AML-193 (cell line): ENCODE measurements at regions not wholly inside any gene's neighbourhood (a gene's known extent, or its start where the extent isn't known, plus 50 kb on each side); places are given as distances from the start of the nearest gene placed in this dataset.
"Not testable (repeated sequence)": the region's sequence is repeated elsewhere in the genome, so short reads cannot be mapped to it uniquely, and the experiment has no call there.

ENCODE experiments used
- DNase-seq, 2 experiments: peaks; one replicate each; lab custom pipeline; 2025; lab: John Stamatoyannopoulos, UW

DNA sequence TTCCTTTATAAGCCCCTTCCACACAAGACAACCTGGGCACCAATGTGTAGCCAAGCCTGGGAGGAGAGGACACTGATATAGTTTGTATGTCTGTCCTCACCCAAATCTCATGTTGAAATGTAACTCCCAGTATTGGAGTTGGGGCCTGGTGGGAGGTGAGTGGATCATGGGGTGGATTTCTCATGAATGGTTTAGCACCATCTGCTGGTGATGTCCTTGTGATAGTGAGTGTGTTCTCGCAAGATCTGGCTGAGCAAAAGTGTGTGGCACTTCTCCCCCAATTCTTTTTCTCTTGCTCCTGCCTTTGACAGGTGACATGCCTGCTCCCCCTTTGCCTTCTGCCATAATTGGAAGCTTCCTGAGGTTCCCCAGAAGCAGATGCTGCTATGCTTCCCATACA lies 135.8 kb downstream of the USP31 start:
- DNase-seq = peak in 1 of 2 experiments; percentile 1

DNA sequence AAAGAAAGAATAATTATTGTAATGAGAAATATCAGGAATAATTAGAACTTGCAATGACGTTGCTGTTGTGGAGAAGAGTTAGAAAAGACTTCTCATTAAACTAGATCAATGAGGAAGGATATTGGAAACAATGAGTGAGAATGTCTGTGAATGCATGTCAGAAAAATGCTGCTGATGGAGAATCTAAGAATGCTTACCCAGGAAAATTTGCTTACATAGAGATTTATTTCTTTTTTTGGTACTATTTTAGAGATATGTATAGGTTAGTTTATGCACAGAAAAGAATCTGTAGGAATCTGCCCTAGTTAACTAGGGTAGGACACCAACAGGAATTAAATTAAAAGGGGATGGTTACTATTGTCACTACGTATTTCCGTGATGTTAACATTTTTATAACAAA lies 140.2 kb downstream of the USP31 start:
- no peak for DNase-seq

DNA sequence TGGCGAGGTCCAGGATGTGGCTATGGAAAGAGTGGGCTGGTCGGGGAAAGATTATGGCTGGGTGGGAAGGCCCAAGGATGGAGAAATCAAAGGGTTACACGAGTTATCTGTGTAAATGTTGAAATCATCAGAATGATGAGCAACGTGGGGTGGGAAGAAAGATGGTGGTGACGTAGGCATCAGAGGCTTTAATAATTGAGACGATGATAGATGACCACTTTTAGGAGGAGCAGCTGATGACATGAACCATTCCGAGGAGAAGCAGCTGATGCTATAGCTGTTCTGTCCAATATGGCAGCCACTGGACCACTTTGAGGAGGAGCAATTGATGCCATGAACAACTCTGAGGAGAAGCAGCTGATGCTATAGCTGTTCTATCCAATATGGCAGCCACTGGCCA lies 141.2 kb downstream of the USP31 start:
- DNase-seq = no peak

DNA sequence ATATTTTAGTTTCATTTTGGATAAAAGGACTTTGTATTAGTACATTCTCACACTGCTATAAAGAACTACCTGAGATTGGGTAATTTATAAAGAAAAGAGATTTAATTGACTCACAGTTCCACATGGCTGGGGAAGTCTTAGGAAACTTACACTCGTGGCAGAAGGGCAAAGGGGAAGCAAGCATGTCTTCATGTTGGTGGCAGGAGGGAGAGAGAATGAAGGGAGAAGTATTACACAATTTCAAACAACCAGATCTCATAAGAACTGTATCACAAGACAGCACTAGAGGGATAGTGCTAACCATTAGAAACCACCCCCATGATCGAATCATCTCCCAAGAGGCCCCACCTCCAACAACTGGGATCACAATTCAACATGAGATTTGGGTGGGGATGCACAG lies 142.9 kb downstream of the USP31 start:
- DNase-seq = peak; percentile 31 to 39

DNA sequence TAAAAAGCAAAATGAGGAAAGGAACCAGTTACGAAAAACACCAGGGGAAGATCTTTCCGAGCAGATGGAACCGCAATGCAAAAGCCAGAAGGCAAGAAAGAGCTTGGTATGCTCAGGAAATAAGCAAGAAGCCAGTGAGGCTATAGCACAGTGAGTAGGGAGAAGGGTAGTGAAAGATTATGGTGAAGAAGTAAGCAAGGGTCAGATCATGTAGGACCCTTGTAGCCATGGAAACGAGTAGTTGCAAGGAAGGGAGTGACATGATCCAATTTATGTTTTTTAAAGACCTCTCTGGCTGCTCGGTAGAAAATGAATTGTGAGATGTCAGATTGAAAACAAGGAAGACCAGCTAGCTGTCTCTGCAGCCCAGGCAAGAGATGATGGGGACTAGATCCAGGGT lies 143.3 kb downstream of the USP31 start:
- DNase-seq = no peak

DNA sequence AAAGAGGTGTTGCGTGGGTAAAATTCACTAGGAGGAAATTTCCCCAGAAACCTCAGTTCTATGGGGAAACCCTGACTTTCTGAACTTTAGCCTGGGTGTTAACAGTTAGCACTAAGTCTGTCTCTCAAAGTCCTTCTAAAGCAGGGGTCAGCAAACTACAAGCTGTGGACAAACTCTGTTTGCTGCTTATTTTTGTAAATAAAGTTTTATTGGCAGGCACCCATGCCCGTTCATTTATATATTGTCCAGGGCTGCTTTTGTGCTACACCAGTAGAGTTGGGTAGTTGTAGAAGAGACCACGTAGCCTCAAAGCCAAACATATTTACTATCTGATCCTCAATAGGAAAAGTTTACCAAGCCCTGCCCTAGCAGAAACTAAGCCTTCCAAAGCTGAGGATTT lies 159.7 kb downstream of the USP31 start:
- DNase-seq = no peak

DNA sequence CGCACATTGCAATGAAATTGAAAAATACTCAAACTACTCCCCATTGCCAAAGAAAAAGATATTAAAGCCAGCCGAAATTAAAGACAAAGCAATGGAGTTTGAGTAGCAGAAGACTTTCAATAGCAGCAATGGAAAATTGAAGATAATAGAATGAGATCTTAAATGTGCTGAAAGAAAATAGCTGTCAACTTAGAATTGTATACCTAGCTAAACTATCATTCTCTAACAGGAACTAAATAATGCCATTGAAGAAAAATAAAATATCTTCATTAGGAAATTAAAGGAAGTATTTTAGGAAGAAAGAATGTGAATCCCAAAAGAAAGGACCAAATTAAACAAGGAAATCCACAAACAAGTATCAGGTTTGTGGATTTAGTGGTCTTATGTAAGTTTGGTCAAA lies 165.6 kb downstream of the USP31 start:
- no peak for DNase-seq

DNA sequence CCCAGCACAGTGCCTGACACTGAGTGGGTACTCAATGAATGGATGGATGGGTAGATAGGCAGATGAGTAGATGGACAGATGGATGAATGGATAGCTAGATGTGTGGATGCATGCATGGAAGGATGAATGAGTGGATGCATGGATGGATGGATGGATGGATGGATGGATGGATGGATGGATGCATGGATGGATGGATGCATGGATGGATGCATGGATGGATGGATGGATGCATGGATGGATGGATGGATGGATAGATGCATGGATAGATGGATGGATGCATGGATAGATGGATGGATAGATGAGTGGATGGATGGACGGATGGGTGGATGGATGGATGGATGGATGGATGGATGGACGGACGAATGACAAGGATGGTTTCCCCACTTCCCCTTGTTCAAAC lies 166.6 kb downstream of the HS3ST2 start:
- DNase-seq = not testable (repeated sequence)

DNA sequence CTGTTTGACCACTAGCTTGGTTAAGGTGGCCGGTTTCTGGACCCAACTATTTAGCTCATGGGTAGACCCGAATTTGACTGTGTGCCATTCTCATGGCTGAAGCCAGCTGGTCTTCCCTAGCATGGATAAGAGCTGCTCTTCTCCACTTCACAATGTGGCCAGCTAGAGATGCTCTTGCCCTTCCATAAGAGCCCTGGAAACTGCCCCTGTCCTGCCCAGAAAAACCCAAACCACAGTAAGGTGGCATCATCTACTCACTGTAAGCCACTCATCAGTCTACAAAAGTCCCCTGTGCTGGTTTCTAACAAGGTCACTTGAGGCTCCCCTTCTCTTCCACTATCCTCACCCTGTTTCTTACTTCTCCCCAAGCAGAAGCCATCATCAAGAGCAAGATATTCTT lies 165.1 kb downstream of the HS3ST2 start:
- no peak for DNase-seq

DNA sequence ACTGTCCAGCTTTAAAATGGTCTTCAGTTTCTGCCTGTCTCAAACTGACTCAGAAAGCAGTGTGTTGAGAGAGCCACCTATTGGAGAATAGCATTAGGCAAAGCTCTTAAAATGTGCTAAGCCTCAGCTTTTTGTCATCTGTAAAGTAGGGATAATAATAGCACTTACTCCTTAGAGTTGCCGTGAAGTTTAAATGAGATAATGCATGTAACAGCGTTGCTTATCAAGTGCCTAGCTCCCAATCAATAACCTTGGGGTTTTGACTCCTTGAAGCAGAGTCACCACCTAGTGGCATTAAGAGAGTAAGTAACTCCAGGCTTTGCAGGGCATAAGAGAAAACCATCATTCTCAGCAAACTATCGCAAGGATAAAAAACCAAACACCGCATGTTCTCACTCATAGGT lies 163.3 kb downstream of the HS3ST2 start:
- DNase-seq = peak in 1 of 2 experiments; percentile 18

DNA sequence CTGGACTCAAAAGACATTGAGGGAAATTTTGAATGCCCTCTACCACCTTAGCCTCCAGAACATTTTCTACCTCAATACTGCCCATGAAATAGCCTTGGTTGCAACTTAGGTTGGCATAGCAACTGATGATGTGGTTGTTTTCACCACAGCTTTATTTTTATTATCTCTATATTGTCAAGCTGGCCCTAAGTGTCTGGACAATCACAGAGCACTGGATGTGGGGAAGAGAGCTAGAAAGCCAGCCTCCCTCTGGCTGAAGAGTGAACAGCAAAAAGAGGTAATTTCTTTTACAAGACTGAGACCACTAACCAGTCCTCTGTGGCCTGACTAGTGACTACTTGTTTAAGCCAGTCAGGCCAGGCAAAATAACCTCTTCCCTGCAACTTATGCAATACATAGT lies 159.6 kb downstream of the HS3ST2 start:
- no peak for DNase-seq

DNA sequence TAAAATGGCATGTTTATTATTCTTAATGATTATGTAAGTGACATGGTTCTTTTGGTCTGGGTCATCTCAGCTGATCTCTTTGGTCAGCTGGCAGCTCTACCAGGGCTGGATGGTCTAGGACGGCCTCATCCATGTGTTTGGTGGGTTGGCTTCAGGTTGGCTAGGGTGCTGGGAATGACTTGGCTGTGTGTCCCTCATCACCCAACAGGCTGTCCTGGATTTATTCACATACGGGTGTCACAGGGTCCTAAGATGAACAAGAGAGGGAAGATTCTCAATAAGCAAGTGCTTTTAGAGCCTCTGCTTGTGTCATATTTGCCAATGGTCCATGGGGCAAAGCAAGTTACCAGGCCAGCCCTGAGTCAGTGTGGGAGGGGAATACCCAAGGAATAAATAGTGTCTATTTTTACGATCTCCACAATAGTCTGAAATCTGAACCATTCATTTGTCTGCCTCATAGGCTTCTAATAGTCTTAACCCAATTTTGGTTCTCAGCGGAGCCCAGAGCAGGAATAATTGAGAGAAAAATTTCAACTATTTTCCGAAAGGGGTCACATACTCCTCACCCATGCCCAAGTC lies 157.5 kb downstream of the HS3ST2 start:
- DNase-seq = no peak

DNA sequence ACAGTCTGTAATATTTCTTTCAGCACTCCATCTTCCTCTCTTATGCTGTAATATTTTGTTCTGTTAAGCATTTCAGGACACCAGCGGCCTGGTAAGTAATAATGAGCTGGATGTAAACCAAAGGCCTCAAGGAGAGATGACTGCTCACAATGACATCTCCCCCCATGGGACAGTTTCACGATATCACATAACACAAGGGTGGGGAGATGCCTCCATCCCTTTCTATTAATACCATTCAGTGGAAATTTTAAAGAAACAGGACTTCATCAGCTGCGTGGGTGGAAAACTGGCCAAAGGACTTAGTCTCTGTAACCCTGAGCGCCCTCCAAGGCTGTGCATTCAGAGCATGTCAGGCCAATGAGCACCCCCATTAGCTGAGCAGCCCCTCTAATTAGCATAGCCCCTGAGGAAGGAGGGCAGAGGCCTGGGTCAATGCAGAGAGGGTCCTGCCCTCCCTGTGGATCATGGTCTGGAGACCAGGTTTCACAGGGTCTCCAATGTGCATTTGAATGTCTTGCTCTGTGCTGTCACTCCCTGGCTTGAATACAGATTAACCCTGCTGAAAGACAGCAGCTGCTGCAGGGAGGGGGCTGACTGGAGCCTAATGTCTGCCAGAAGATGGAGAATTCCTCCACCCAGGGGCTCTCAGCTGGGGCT lies 156.4 kb downstream of the HS3ST2 start:
- DNase-seq = no peak

DNA sequence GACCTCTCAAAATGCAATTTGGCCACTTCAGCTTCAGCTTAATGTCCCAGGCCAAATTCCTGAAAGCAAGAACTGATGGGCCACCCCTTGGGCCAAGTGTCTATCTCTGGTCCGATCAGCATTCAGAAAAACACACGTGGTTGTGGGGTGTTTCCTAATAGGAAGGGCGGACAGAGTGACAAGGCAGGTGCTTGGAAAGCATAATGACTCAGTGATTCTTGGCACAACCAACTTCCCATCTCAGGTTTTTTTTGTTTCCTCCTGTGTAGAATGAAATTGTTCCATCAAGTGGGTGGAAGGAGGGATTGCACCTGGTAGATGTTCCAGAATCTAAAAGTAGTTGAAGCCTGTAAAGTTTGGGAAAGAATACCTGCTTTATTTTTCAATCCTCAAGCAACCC lies 155.6 kb downstream of the HS3ST2 start:
- no peak for DNase-seq

DNA sequence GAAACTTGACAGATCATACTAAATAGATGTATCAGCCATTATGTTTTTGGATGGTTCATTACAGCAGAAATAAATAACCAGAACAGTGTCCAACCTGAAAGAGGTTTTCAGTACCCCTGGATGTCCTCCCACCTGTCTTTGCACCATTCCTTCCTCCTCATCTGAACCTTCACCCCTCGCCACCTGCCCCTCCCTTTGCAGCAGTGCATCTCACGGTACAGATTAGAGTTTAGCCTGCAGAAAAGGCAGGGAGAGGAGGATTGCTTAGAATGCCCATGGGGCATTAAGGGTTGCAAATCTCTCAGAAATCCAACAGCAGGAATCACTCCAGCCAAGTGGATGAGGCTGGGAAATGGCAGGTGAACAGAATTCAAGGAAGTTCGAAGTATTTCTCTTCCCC lies 155.0 kb downstream of the HS3ST2 start:
- DNase-seq = no peak

DNA sequence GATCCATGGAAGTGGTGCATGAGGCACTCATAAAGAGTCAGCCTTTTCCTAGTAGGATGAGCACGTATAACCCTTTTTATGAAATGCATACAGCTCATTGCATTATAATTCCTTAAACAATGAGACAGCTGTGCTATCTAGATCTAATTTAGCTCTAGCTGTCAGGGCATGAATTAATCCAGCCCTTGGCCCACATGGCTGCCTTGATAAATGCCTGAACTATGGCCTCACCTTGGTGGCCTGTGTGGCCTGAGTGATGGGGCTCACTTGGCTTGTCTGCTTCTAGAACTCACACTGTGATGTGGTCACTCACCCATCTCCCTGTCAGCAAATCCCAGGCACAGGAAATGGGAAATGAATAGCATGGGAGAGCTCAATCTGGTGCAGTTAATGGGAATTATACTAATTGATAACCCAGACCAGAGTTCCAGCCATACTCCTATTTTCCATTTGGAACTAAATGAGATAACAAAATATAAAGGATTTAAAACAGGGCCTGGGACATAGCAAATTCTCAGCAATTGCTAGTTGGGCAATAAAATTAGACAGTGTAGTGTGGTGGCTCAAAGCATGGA lies 153.6 kb downstream of the HS3ST2 start:
- DNase-seq = no peak
